NCI-H446 (cell line): ENCODE measurements at regions not wholly inside any gene's neighbourhood (a gene's known extent, or its start where the extent isn't known, plus 50 kb on each side); places are given as distances from the start of the nearest gene placed in this dataset.

Experiments
- DNase-seq, 2 experiments: peaks; one replicate each; lab custom pipeline; 2025; lab: John Stamatoyannopoulos, UW

- DNase-seq = no peak
These were observed 111.3 kb upstream of the PRR20G start for GRCh38 chr3:127399154-127399553.

GRCh38 chr3:127396473-127396872 lies 108.6 kb upstream of the PRR20G start:
- no peak for DNase-seq

- DNase-seq = no peak
These were observed 108.0 kb upstream of the PRR20G start for GRCh38 chr3:127395663-127396355.

GRCh38 chr3:127394984-127395662 lies 107.3 kb upstream of the PRR20G start:
- DNase-seq = no peak

GRCh38 chr3:127394031-127394430 lies 106.2 kb upstream of the PRR20G start:
- no peak for DNase-seq

GRCh38 chr3:127393131-127393820 lies 105.4 kb upstream of the PRR20G start:
- DNase-seq = no peak

GRCh38 chr3:127392156-127392490 lies 104.3 kb upstream of the PRR20G start:
- DNase-seq = no peak

GRCh38 chr3:127391436-127392155 lies 103.8 kb upstream of the PRR20G start:
- no peak for DNase-seq

- DNase-seq = no peak
These were observed 102.6 kb upstream of the PRR20G start for GRCh38 chr3:127390365-127391025.

- DNase-seq = no peak
These were observed 102.1 kb upstream of the PRR20G start for GRCh38 chr3:127389913-127390312.

GRCh38 chr3:127389420-127389819 lies 101.6 kb upstream of the PRR20G start:
- DNase-seq = no peak

- no peak for DNase-seq
These were observed 100.6 kb upstream of the PRR20G start for GRCh38 chr3:127388427-127388826.

GRCh38 chr3:127387556-127388153 lies 99.8 kb upstream of the PRR20G start:
- no peak for DNase-seq

- no peak for DNase-seq
These were observed 99.3 kb upstream of the PRR20G start for GRCh38 chr3:127387119-127387518.

GRCh38 chr3:127386490-127386889 lies 98.6 kb upstream of the PRR20G start:
- no peak for DNase-seq

- DNase-seq = no peak
These were observed 97.7 kb upstream of the PRR20G start for GRCh38 chr3:127385540-127385870.

GRCh38 chr3:127384717-127385539 lies 97.1 kb upstream of the PRR20G start:
- no peak for DNase-seq

- no peak for DNase-seq
These were observed 95.9 kb upstream of the PRR20G start for GRCh38 chr3:127383656-127384179.

- DNase-seq = no peak
These were observed 90.2 kb upstream of the PRR20G start for GRCh38 chr3:127377801-127378655.
